PC-3 (cell line): ENCODE measurements at regions not wholly inside any gene's neighbourhood (a gene's known extent, or its start where the extent isn't known, plus 50 kb on each side); places are given as distances from the start of the nearest gene placed in this dataset.

ENCODE experiments used
- ATAC-seq: fragments of 200-7000 bp; cut with Tn5 transposase; 2 replicates; pipeline ENCODE4 v1.9.1; 2020; ENCODE audit warnings: mild to moderate bottlenecking, moderate library complexity
- BruUV-seq: library from RNA; stranded (reverse); fragments of 400-500 nt; replicated peaks from 2 replicates; lab custom pipeline; 2021; lab: Mats Ljungman, UMichigan
- CTCF ChIA-PET: fragments of 300-600 bp; sonication (Branson Sonifier 250); formaldehyde crosslinking; loops from one replicate; lab custom pipeline; 2022; ENCODE audit warnings: antibody characterized with exemption; lab: Charles Lee
- POLR2A ChIA-PET: fragments of 300-600 bp; sonication (Branson Sonifier 250); formaldehyde crosslinking; loops from one replicate; lab custom pipeline; 2022; ENCODE audit warnings: antibody characterized with exemption; ENCODE audit not compliant: unreplicated experiment; lab: Charles Lee
- DNase-seq: peaks from one replicate; pipeline ENCODE4 v3.0.0-alpha.2; 2015
- H2AFZ ChIP-seq: fragments of 300-600 bp; sonication (generic); 2 replicates; pipeline ENCODE4 v1.6.0; 2016; ENCODE audit warnings: antibody characterized with exemption, low read length
- H3F3A ChIP-seq: fragments of 300-600 bp; sonication (generic); one replicate; pipeline ENCODE4 v1.6.0; 2017; ENCODE audit warnings: antibody characterized with exemption, low read length, control low read depth, mild to moderate bottlenecking; ENCODE audit not compliant: unreplicated experiment
- H3K27ac ChIP-seq: fragments of 300-600 bp; sonication (generic); 2 replicates; pipeline ENCODE4 v1.5.1; 2016; ENCODE audit warnings: mild to moderate bottlenecking, low read length
- H3K27me3 ChIP-seq: fragments of 300-600 bp; sonication (generic); 2 replicates; pipeline ENCODE4 v1.6.1; 2016; ENCODE audit warnings: low read length, mixed read lengths
- H3K36me3 ChIP-seq: fragments of 300-600 bp; sonication (generic); 2 replicates; pipeline ENCODE4 v1.6.1; 2016; ENCODE audit warnings: low read depth, mixed run types, low read length, mixed read lengths
- H3K4me1 ChIP-seq: fragments of 300-600 bp; sonication (generic); 2 replicates; pipeline ENCODE4 v1.5.1; 2016; ENCODE audit warnings: low read length; ENCODE audit not compliant: insufficient read depth
- H3K4me2 ChIP-seq: fragments of 300-600 bp; sonication (generic); 2 replicates; pipeline ENCODE4 v1.6.0; 2016; ENCODE audit warnings: low read length
- H3K4me3 ChIP-seq: fragments of 300-600 bp; sonication (generic); 2 replicates; pipeline ENCODE4 v1.5.1; 2016; ENCODE audit warnings: mild to moderate bottlenecking, low read length, mixed read lengths
- H3K79me2 ChIP-seq: fragments of 300-600 bp; sonication (generic); 2 replicates; pipeline ENCODE4 v1.6.1; 2017; ENCODE audit warnings: low read length, mixed read lengths
- H3K9ac ChIP-seq: fragments of 300-600 bp; sonication (generic); 2 replicates; pipeline ENCODE4 v1.6.0; 2016; ENCODE audit warnings: mild to moderate bottlenecking, low read length
- H3K9me2 ChIP-seq: fragments of 300-600 bp; sonication (generic); replicated peaks from 2 replicates; pipeline ENCODE4 v1.6.1; 2016; ENCODE audit warnings: mixed run types, low read length, mixed read lengths
- H3K9me3 ChIP-seq: fragments of 300-600 bp; sonication (generic); 2 replicates; pipeline ENCODE4 v1.6.1; 2016; ENCODE audit warnings: low read length, mixed read lengths
- H4K20me1 ChIP-seq: fragments of 300-600 bp; sonication (generic); 2 replicates; pipeline ENCODE4 v1.6.1; 2016; ENCODE audit warnings: low read length, mixed read lengths
- CTCF ChIP-seq: fragments of 300-600 bp; sonication (generic); conservative IDR thresholded peaks from 2 replicates; pipeline ENCODE4 v1.5.1; 2017; ENCODE audit warnings: antibody characterized with exemption, low read depth, mild to moderate bottlenecking, low read length
- EZH2 ChIP-seq: fragments of 300-600 bp; sonication (generic); IDR thresholded peaks from one replicate; pipeline ENCODE4 v1.6.1; 2017; ENCODE audit warnings: antibody characterized with exemption, mild to moderate bottlenecking, low read length; ENCODE audit not compliant: unreplicated experiment
- EZH2phosphoT487 ChIP-seq: fragments of 300-600 bp; sonication (generic); IDR thresholded peaks from 2 replicates; pipeline ENCODE4 v1.6.1; 2018; ENCODE audit warnings: mild to moderate bottlenecking, antibody characterized with exemption, low read length, borderline replicate concordance
- intact Hi-C: fragments of 100-400 bp; cut with micrococcal nuclease; formaldehyde crosslinking; loops from 2 replicates; pipeline ENCODE4 v1.9.0; 2023

- Histone ChIP-seq H3K27me3 (0 out of 2 replicates have a peak, but pooled peaks cover 7% of the 10 kb centered on the region), H4K20me1 (no peaks in the 10 kb centered on the region), H3K4me2 (no peak overlapping the region), H3K9me3 (no peaks in the 10 kb centered on the region), H3K4me1 (no peaks in the 10 kb centered on the region), H3F3A (no peaks in the 10 kb centered on the region), H3K9me2 (no peaks in the 10 kb centered on the region), H3K36me3 (no peaks in the 10 kb centered on the region), H3K4me3 (no peak overlapping the region), H3K27ac (no peak overlapping the region), H2AFZ (no peak overlapping the region), H3K79me2 (no peaks in the 10 kb centered on the region), H3K9ac (no peak overlapping the region)
- intact Hi-C loops, result no loop called here
- BruUV-seq, result no TSS peak
- TF ChIP-seq EZH2phosphoT487 (no peak), EZH2 (no peak), CTCF (no peak)
- ATAC-seq, result no peak
- DNase-seq, result no peak
- POLR2A ChIA-PET, result no interaction called here
- CTCF ChIA-PET, result no interaction called here
Observed at GRCh38 chr13:76319921-76320320, 566.3 kb downstream of the KCTD12 start.

GRCh38 chr13:76316998-76317527 is 569.1 kb downstream of the KCTD12 start:
- no peak overlapping the region for H3K4me3 ChIP-seq
- no peak overlapping the region for H3K9ac ChIP-seq
- H3K4me2 ChIP-seq, result no peak overlapping the region
- no TSS peak for BruUV-seq
- H3K4me1 ChIP-seq, result no peaks in the 10 kb centered on the region
- H2AFZ ChIP-seq, result no peak overlapping the region
- H3K9me2 ChIP-seq, result no peaks in the 10 kb centered on the region
- ATAC-seq, result no peak
- H3K9me3 ChIP-seq, result no peaks in the 10 kb centered on the region
- H3K36me3 ChIP-seq, result no peaks in the 10 kb centered on the region
- H4K20me1 ChIP-seq, result no peaks in the 10 kb centered on the region
- intact Hi-C loops, result no loop called here
- ChIA-PET POLR2A (no interaction called here), CTCF (no interaction called here)
- H3K27ac ChIP-seq, result no peak overlapping the region
- TF ChIP-seq EZH2phosphoT487, result no peak
- TF ChIP-seq CTCF, result no peak
- TF ChIP-seq EZH2, result no peak
- no peaks in the 10 kb centered on the region for H3K27me3 ChIP-seq
- H3K79me2 ChIP-seq, result no peaks in the 10 kb centered on the region
- no peaks in the 10 kb centered on the region for H3F3A ChIP-seq
- no peak for DNase-seq

DNA sequence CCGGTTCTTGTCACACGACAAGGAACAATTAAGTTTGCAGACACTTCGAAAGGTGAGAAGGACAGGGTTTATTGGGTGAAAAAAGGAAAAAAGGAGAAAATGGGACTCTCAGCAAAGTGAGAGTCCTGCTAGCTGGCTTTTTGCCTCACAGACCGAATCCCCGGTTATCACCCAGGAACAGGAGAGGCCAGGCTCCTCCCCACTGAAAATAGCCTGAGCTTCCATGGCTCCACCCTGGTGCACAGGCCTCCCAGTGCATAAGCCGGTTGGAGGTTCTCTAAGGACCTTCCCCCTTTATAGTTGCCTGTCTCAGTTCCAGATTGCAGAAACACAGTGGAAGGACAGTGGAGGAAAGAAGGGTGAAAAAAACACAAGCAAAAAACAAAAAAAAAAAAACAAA is 571.7 kb downstream of the KCTD12 start:
- CTCF ChIA-PET, result no interaction called here
- ATAC-seq (no peak), DNase-seq (no peak)
- H4K20me1 ChIP-seq, result no peaks in the 10 kb centered on the region
- no peaks in the 10 kb centered on the region for H3F3A ChIP-seq
- H3K27ac ChIP-seq, result no peak overlapping the region
- H3K36me3 ChIP-seq, result no peaks in the 10 kb centered on the region
- no peak overlapping the region for H3K9ac ChIP-seq
- no peak overlapping the region for H3K4me2 ChIP-seq
- H3K79me2 ChIP-seq, result no peaks in the 10 kb centered on the region
- no peak overlapping the region for H2AFZ ChIP-seq
- H3K9me2 ChIP-seq, result no peaks in the 10 kb centered on the region
- H3K4me3 ChIP-seq, result no peak overlapping the region
- H3K27me3 ChIP-seq, result no peaks in the 10 kb centered on the region
- H3K4me1 ChIP-seq, result no peaks in the 10 kb centered on the region
- no peak for TF ChIP-seq CTCF
- no peak for TF ChIP-seq EZH2
- no peak for TF ChIP-seq EZH2phosphoT487
- no peaks in the 10 kb centered on the region for H3K9me3 ChIP-seq
- BruUV-seq, result no TSS peak
- POLR2A ChIA-PET, result no interaction called here
- intact Hi-C loops, result no loop called here
